Pancreas (tissue), 10 donors: ENCODE measurements at regions not wholly inside any gene's neighbourhood (a gene's known extent, or its start where the extent isn't known, plus 50 kb on each side); places are given as distances from the start of the nearest gene placed in this dataset.
"Not testable (repeated sequence)": the region's sequence is repeated elsewhere in the genome, so short reads cannot be mapped to it uniquely, and the experiment has no call there.

Source experiments
- ATAC-seq, 4 donors: fragments of 200-7000 bp; cut with Tn5 transposase; one replicate each; pipeline versions ENCODE4 v1.8.0 to v1.9.1; 2020; ENCODE audit warnings: mild to moderate bottlenecking in 4 of 4, moderate library complexity in 4 of 4
- DNase-seq, 6 donors: peaks; one replicate each; pipeline ENCODE4 v3.0.0-alpha.2; 2020
- FAIRE-seq: peaks from 2 replicates; lab custom pipeline; 2012; peaks lifted over from hg19 to GRCh38; lab: Jason Lieb, UNC
- H3K27ac ChIP-seq, 4 donors: fragments of 200-600 bp; sonication (generic); 1 replicate in 3 of 4; 2 replicates in 1 of 4; pipeline versions ENCODE4 v1.5.0 to v1.8.0; 2020
- H3K27me3 ChIP-seq, 4 donors: fragments of 200-600 bp; one replicate each; pipeline ENCODE4 v1.8.0; 2021
- H3K36me3 ChIP-seq, 3 donors: fragments of 200-600 bp; sonication (generic) in 1 of 3; one replicate each; pipeline versions ENCODE4 v1.5.0 to v1.8.0; 2020 to 2021
- H3K4me1 ChIP-seq, 3 donors: fragments of 200-600 bp; one replicate each; pipeline ENCODE4 v1.8.0; 2021
- H3K4me3 ChIP-seq, 4 donors: fragments of 200-600 bp; sonication (generic) in 2 of 4; one replicate each; pipeline versions ENCODE4 v1.5.0 to v1.8.0; 2020 to 2021
- H3K9me3 ChIP-seq, 4 donors: fragments of 200-600 bp; one replicate each; pipeline ENCODE4 v1.8.0; 2021
- WGBS, 2 donors: extraction: QIAGEN DNeasy Blood & Tissue Kit; methylation state at CpG; one replicate each; pipeline ENCODE4 v1.1.7; 2013; 5-methylcytosine and 5-hydroxymethylcytosine counted together
- intact Hi-C, 3 donors: fragments of 100-400 bp; cut with DNase I; formaldehyde crosslinking; loops; one replicate each; pipeline versions ENCODE4 v1.11.1 to v1.14.2; 2022
- TF ChIP-seq, protein P1 (sequence below), 4 donors: fragments of 200-600 bp; sonication (generic) in 3 of 4; IDR thresholded peaks; one replicate each; pipeline versions ENCODE4 v1.5.0 to v1.8.0; 2021; ENCODE audit warnings: antibody characterized with exemption in 4 of 4
- donor health status: healthy with polysubstance abuse.
- donor health status: DM: no; HTN: no; CAD: no; lungs with moderate emphysema.
- donor health status: DM: no; HTN: no; CAD: no.
- donor health status: control.
- donor health status: control.
- donor health status: Bipolar disorder and iron deficiency.
- donor health status: DM: yes; HTN: yes; CAD: no.
- donor health status: DM: no; HTN: no; CAD: no.
- donor health status: DM: no; HTN: no; CAD: no.
- donor health status: DM: yes; HTN: yes; CAD: no.

GRCh38 chr21:15291621-15292266 lies 226.9 kb upstream of the NRIP1 start:
- Histone ChIP-seq H3K4me3 (no peak overlapping the region), H3K4me1 (peaks cover 0 to 10% (median 0%) of the 10 kb centered on the region in 3 donors), H3K27me3 (no peaks in the 10 kb centered on the region), H3K9me3 (no peaks in the 10 kb centered on the region), H3K36me3 (no peaks in the 10 kb centered on the region), H3K27ac (peak overlapping the region in 1 of 4 donors; percentile 6)
- WGBS, 2 donors: 53 to 59% methylated on average over 4 of the region's 4 CpGs
- TF ChIP-seq, protein P1, sequence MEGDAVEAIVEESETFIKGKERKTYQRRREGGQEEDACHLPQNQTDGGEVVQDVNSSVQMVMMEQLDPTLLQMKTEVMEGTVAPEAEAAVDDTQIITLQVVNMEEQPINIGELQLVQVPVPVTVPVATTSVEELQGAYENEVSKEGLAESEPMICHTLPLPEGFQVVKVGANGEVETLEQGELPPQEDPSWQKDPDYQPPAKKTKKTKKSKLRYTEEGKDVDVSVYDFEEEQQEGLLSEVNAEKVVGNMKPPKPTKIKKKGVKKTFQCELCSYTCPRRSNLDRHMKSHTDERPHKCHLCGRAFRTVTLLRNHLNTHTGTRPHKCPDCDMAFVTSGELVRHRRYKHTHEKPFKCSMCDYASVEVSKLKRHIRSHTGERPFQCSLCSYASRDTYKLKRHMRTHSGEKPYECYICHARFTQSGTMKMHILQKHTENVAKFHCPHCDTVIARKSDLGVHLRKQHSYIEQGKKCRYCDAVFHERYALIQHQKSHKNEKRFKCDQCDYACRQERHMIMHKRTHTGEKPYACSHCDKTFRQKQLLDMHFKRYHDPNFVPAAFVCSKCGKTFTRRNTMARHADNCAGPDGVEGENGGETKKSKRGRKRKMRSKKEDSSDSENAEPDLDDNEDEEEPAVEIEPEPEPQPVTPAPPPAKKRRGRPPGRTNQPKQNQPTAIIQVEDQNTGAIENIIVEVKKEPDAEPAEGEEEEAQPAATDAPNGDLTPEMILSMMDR (IDR thresholded peaks at IDR 0.05): no peak
- intact Hi-C loops: no loop called here
- peak; percentile 32 to 65 (median 42) for ATAC-seq
- FAIRE-seq: no peak
- DNase-seq: peak in 2 of 6 donors; percentile 27 to 35

DNA sequence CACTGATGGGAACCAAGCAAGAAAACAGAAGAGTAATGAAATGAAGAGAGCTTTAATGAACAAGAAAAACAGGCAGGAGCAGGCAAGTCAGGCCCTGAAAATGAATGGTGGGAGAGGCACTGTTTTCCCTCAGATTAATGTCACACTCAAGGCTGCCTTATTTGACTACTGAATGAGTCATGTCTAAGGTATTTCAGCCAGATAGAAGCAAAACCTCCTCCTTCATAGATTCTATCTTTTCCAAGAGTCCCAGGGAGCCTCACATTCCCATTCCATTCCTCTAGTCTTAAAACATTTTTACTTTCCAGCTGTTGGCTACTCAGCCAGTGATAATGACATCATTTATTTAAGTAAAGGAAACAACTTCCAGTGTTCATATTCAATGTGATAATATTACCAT lies 228.4 kb upstream of the NRIP1 start:
- TF ChIP-seq, protein P1 (IDR thresholded peaks at IDR 0.05): no peak
- intact Hi-C loops: no loop called here
- no peak overlapping the region for H3K27ac ChIP-seq
- peak; percentile 68 for FAIRE-seq
- peaks cover 0 to 10% (median 0%) of the 10 kb centered on the region in 3 donors for H3K4me1 ChIP-seq
- no peak overlapping the region for H3K4me3 ChIP-seq
- no peak for DNase-seq
- no peaks in the 10 kb centered on the region for H3K27me3 ChIP-seq
- peak; percentile 23 to 54 (median 46) for ATAC-seq
- no peaks in the 10 kb centered on the region for H3K9me3 ChIP-seq
- no peaks in the 10 kb centered on the region for H3K36me3 ChIP-seq

DNA sequence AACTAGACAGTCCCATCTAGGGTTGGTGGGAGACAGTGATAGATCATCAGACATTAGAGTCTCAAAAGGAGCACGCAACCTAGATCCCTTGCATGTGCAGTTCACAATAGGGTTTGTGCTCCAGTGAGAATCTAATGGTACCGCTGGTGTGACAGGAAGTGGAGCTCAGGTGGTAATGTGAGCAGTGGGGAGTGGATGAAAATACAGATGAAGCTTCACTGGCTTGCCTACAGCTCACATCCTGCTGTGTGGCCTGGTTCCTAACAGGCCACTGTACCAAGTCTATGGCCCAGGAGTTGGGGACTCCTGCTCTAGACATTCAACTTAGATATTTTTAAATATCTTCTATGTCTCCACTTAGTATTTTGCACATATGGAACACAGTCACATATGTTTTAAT lies 231.1 kb upstream of the NRIP1 start:
- DNase-seq (no peak), FAIRE-seq (no peak), ATAC-seq (no peak)
- TF ChIP-seq, protein P1 (IDR thresholded peaks at IDR 0.05): no peak
- no peak overlapping the region for H3K4me3 ChIP-seq
- H3K9me3 ChIP-seq: no peaks in the 10 kb centered on the region
- H3K4me1 ChIP-seq: peaks cover 0 to 10% (median 0%) of the 10 kb centered on the region in 3 donors
- no peaks in the 10 kb centered on the region for H3K36me3 ChIP-seq
- intact Hi-C loops: no loop called here
- no peak overlapping the region for H3K27ac ChIP-seq
- no peaks in the 10 kb centered on the region for H3K27me3 ChIP-seq
- 96 to 100% methylated on average over 2 of the region's 2 CpGs for WGBS, 2 donors

DNA sequence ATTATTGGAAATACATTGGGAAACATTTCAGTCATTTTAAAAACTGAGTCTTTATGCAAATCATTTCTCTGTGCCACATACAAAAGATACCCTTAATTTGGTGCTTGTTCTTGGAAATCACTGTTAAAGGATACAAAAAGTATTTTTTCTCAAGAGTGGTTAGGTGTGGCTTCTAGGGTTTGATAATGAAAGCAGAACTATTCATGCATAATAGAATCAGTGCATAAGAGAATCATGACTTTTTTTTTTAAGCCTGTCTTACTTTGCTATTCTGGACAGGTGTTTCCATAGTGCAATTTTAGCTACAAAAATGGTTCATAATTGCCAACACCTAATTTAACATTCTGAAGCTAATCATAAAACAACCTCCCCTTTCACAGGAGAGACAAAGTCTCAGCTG lies 233.0 kb upstream of the NRIP1 start:
- H3K9me3 ChIP-seq: no peaks in the 10 kb centered on the region
- no peaks in the 10 kb centered on the region for H3K36me3 ChIP-seq
- H3K27me3 ChIP-seq: no peaks in the 10 kb centered on the region
- H3K4me3 ChIP-seq: no peak overlapping the region
- no peak for DNase-seq
- intact Hi-C loops: no loop called here
- no peak for ATAC-seq
- peaks cover 0 to 8% (median 0%) of the 10 kb centered on the region in 3 donors for H3K4me1 ChIP-seq
- H3K27ac ChIP-seq: no peak overlapping the region
- TF ChIP-seq, protein P1 (IDR thresholded peaks at IDR 0.05): no peak
- no peak for FAIRE-seq

DNA sequence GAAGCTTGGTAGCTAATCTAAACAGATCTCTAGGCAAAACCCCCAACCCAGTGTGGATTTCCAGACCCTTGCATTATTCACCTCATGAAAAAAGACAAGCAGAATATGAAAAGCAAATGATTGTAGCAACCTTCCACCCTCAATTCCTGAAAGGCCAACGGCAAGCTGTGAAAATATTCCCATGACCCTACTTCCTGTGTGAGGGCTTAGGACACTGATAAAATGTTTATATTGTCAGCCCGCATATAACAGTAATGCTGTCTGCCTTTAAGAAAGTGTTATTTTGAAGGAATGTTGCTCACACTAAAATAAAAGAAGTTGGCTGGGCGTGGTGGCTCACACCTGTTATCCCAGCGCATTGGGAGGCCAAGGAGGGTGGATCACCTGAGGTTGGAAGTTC lies 233.5 kb upstream of the NRIP1 start:
- H3K9me3 ChIP-seq: no peaks in the 10 kb centered on the region
- ATAC-seq (no peak), FAIRE-seq (no peak), DNase-seq (no peak)
- TF ChIP-seq, protein P1 (IDR thresholded peaks at IDR 0.05): no peak
- H3K36me3 ChIP-seq: no peaks in the 10 kb centered on the region
- H3K27ac ChIP-seq: no peak overlapping the region
- H3K4me1 ChIP-seq: peaks cover 0 to 3% (median 0%) of the 10 kb centered on the region in 3 donors
- intact Hi-C loops: no loop called here
- WGBS, 2 donors: 92 to 95% methylated on average over 4 of the region's 4 CpGs
- no peaks in the 10 kb centered on the region for H3K27me3 ChIP-seq
- H3K4me3 ChIP-seq: no peak overlapping the region

- peak; percentile 68 for FAIRE-seq
- H3K36me3 ChIP-seq, H3K27me3 ChIP-seq, intact Hi-C loops, H3K9me3 ChIP-seq, H3K27ac ChIP-seq, DNase-seq, H3K4me3 ChIP-seq, H3K4me1 ChIP-seq, ATAC-seq: not testable (repeated sequence)
- WGBS, 2 donors: 94 to 97% methylated on average over 8 of the region's 8 CpGs
Measured at GRCh38 chr21:15298755-15299154, 234.0 kb upstream of the NRIP1 start.
